ENCODE measurements at regions not wholly inside any gene's neighbourhood (a gene's known extent, or its start where the extent isn't known, plus 50 kb on each side); places are given as distances from the start of the nearest gene placed in this dataset.

DNA sequence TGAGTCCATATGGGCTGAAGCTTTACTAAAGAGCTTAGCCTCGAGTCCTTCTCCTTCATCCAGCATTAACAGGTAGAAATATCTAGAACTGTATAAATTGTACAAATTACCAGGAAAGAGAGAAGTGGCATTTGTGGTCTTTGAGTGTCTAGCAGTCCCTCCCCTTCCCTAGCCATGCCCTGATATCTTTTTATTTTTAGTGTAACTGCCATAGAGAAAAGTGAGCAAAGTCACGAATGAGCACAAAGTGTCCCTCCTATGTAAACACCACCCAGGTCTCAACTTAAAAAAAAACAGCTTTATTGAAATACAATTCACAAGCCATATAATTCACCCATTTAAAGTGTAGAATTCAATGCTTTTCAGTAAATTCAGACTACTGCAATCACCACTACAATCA lies 339.0 kb upstream of the ZMIZ1 start:
- no peak for TF ChIP-seq FOXM1 (IDR thresholded peaks at IDR 0.05; ENCODE audit: borderline replicate concordance, low read depth)
- TF ChIP-seq, protein P1, sequence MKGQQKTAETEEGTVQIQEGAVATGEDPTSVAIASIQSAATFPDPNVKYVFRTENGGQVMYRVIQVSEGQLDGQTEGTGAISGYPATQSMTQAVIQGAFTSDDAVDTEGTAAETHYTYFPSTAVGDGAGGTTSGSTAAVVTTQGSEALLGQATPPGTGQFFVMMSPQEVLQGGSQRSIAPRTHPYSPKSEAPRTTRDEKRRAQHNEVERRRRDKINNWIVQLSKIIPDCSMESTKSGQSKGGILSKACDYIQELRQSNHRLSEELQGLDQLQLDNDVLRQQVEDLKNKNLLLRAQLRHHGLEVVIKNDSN (IDR thresholded peaks at IDR 0.05), result no peak
- no peak for TF ChIP-seq EGR1 (IDR thresholded peaks at IDR 0.05)
- no peak for TF ChIP-seq YY1 (IDR thresholded peaks at IDR 0.05; ENCODE audit: low read depth)
- no peak for TF ChIP-seq CREB1 (IDR thresholded peaks at IDR 0.05; ENCODE audit: low read depth)
- TF ChIP-seq, protein P2, sequence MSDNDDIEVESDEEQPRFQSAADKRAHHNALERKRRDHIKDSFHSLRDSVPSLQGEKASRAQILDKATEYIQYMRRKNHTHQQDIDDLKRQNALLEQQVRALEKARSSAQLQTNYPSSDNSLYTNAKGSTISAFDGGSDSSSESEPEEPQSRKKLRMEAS (IDR thresholded peaks at IDR 0.05), result no peak
- TF ChIP-seq, protein P3, sequence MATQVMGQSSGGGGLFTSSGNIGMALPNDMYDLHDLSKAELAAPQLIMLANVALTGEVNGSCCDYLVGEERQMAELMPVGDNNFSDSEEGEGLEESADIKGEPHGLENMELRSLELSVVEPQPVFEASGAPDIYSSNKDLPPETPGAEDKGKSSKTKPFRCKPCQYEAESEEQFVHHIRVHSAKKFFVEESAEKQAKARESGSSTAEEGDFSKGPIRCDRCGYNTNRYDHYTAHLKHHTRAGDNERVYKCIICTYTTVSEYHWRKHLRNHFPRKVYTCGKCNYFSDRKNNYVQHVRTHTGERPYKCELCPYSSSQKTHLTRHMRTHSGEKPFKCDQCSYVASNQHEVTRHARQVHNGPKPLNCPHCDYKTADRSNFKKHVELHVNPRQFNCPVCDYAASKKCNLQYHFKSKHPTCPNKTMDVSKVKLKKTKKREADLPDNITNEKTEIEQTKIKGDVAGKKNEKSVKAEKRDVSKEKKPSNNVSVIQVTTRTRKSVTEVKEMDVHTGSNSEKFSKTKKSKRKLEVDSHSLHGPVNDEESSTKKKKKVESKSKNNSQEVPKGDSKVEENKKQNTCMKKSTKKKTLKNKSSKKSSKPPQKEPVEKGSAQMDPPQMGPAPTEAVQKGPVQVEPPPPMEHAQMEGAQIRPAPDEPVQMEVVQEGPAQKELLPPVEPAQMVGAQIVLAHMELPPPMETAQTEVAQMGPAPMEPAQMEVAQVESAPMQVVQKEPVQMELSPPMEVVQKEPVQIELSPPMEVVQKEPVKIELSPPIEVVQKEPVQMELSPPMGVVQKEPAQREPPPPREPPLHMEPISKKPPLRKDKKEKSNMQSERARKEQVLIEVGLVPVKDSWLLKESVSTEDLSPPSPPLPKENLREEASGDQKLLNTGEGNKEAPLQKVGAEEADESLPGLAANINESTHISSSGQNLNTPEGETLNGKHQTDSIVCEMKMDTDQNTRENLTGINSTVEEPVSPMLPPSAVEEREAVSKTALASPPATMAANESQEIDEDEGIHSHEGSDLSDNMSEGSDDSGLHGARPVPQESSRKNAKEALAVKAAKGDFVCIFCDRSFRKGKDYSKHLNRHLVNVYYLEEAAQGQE (IDR thresholded peaks at IDR 0.05; ENCODE audit: low read depth), result no peak
- TF ChIP-seq NFIC (IDR thresholded peaks at IDR 0.05), result no peak
- no peak for TF ChIP-seq CEBPB (IDR thresholded peaks at IDR 0.05)
- TF ChIP-seq ZBTB7A (IDR thresholded peaks at IDR 0.05; ENCODE audit: low read depth), result no peak
- no peak for TF ChIP-seq EP300 (IDR thresholded peaks at IDR 0.05; ENCODE audit: borderline replicate concordance)
- TF ChIP-seq TAF1 (IDR thresholded peaks at IDR 0.05; ENCODE audit: low read depth), result no peak
- TF ChIP-seq TCF12 (IDR thresholded peaks at IDR 0.05; ENCODE audit: low read depth), result no peak
- no peak for TF ChIP-seq RAD21 (IDR thresholded peaks at IDR 0.05; ENCODE audit: low read depth)
- TF ChIP-seq TEAD4 (IDR thresholded peaks at IDR 0.05), result no peak

DNA sequence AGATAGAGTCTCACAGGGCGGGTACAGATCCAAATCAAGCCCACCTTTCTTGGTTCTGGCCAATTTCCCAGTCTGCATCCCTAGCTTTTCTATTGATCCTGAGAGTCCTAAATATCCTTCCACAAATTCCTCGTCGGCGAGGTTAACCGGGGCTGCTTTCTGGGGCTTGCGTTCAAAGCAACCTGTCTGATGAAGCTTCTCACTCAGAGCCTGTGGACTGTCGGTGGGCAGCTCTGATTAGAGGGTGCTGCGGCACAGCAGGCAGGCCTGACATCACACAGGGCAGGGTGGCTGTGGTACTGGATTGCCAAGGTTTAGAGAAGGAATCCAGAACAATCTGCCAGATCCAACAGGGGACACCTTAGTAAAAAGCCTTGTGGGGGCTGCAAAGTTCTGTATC lies 338.0 kb upstream of the ZMIZ1 start:
- TF ChIP-seq, protein P2 (IDR thresholded peaks at IDR 0.05), result no peak
- no peak for TF ChIP-seq TAF1 (IDR thresholded peaks at IDR 0.05; ENCODE audit: low read depth)
- no peak for TF ChIP-seq CEBPB (IDR thresholded peaks at IDR 0.05)
- no peak for TF ChIP-seq YY1 (IDR thresholded peaks at IDR 0.05; ENCODE audit: low read depth)
- TF ChIP-seq NFIC (IDR thresholded peaks at IDR 0.05), result no peak

DNA sequence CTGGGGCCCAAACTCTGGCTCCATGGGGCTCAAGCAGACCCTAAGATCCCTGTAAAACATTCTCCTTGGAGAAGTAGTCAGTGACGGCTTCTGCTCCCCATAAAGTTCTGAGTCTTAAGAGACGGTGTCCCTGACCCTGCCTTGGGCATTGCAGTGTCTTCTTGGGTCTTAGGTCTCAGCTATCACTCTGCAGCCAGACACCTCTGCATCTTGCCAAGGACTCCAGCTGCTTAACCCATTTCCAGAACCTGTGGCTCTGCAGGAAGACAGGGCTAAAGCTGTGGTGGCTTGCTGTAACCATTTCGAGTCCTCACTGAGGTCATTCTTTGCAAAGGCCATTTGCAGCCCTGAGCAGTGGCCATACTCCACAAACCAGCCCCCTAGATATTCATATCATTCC lies 337.1 kb upstream of the ZMIZ1 start:
- TF ChIP-seq TAF1 (IDR thresholded peaks at IDR 0.05; ENCODE audit: low read depth), result no peak
- TF ChIP-seq FOXM1 (IDR thresholded peaks at IDR 0.05; ENCODE audit: borderline replicate concordance, low read depth), result no peak

- no peak for TF ChIP-seq TEAD4 (IDR thresholded peaks at IDR 0.05)
- TF ChIP-seq YY1 (IDR thresholded peaks at IDR 0.05; ENCODE audit: low read depth), result no peak
- TF ChIP-seq CREB1 (IDR thresholded peaks at IDR 0.05; ENCODE audit: low read depth), result no peak
- TF ChIP-seq, protein P1 (IDR thresholded peaks at IDR 0.05), result no peak
- no peak for TF ChIP-seq EGR1 (IDR thresholded peaks at IDR 0.05)
- no peak for TF ChIP-seq FOXM1 (IDR thresholded peaks at IDR 0.05; ENCODE audit: borderline replicate concordance, low read depth)
- no peak for TF ChIP-seq NFIC (IDR thresholded peaks at IDR 0.05)
- TF ChIP-seq, protein P3 (IDR thresholded peaks at IDR 0.05; ENCODE audit: low read depth), result no peak
- TF ChIP-seq, protein P2 (IDR thresholded peaks at IDR 0.05), result no peak
- TF ChIP-seq ZBTB7A (IDR thresholded peaks at IDR 0.05; ENCODE audit: low read depth), result no peak
- TF ChIP-seq TAF1 (IDR thresholded peaks at IDR 0.05; ENCODE audit: low read depth), result no peak
- TF ChIP-seq CEBPB (IDR thresholded peaks at IDR 0.05), result no peak
- TF ChIP-seq TCF12 (IDR thresholded peaks at IDR 0.05; ENCODE audit: low read depth), result no peak
- no peak for TF ChIP-seq EP300 (IDR thresholded peaks at IDR 0.05; ENCODE audit: borderline replicate concordance)
- TF ChIP-seq RAD21 (IDR thresholded peaks at IDR 0.05; ENCODE audit: low read depth), result no peak
Measured at GRCh38 chr10:78732381-78732780, 336.4 kb upstream of the ZMIZ1 start.

DNA sequence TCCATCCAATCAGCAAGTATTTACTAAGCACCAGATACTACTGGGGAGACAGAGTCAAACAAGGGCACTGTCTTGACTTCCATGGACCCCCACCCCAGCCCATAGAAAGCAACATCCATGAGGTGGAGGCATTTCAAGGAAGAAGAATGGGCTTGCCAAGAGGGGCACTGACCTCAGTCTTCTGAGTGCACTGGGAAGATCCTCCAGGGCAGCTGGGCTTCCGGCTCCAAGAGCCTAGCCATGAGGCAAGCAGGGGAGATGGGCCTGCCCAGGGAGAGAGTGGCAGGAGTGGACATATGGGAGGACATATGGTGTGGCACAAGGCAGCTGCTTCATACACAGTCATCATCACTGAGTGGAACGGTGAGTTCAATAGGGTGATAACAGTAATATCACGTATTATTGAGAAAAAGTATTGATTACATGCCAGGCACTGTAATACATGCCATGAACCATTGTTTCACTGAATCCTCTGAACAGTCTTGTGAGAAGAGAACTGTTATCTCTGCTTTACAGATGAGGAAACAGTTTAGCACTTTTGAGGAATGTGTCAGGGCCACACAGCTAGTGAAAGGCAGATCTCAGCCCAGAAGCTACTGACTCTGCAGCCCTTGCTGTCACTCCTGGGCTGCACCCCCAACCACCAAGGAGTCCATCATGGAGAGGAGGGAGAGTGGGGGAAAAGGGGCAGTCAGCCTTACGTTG lies 331.7 kb upstream of the ZMIZ1 start:
- no peak for TF ChIP-seq TEAD4 (IDR thresholded peaks at IDR 0.05)
- no peak for TF ChIP-seq TAF1 (IDR thresholded peaks at IDR 0.05; ENCODE audit: low read depth)
- no peak for TF ChIP-seq CEBPB (IDR thresholded peaks at IDR 0.05)
- TF ChIP-seq EP300 (IDR thresholded peaks at IDR 0.05; ENCODE audit: borderline replicate concordance), result no peak
- no peak for TF ChIP-seq FOXM1 (IDR thresholded peaks at IDR 0.05; ENCODE audit: borderline replicate concordance, low read depth)
- no peak for TF ChIP-seq NFIC (IDR thresholded peaks at IDR 0.05)
- TF ChIP-seq TCF12 (IDR thresholded peaks at IDR 0.05; ENCODE audit: low read depth), result no peak
- TF ChIP-seq CREB1 (IDR thresholded peaks at IDR 0.05; ENCODE audit: low read depth), result no peak
- TF ChIP-seq, protein P3 (IDR thresholded peaks at IDR 0.05; ENCODE audit: low read depth), result no peak
- TF ChIP-seq EGR1 (IDR thresholded peaks at IDR 0.05), result no peak
- TF ChIP-seq YY1 (IDR thresholded peaks at IDR 0.05; ENCODE audit: low read depth), result no peak
- no peak for TF ChIP-seq RAD21 (IDR thresholded peaks at IDR 0.05; ENCODE audit: low read depth)
- TF ChIP-seq, protein P2 (IDR thresholded peaks at IDR 0.05), result no peak
- TF ChIP-seq ZBTB7A (IDR thresholded peaks at IDR 0.05; ENCODE audit: low read depth), result no peak
- TF ChIP-seq, protein P1 (IDR thresholded peaks at IDR 0.05), result no peak

All from Ishikawa (cell line).